Heart left ventricle (tissue), 13 donors: ENCODE measurements at regions not wholly inside any gene's neighbourhood (a gene's known extent, or its start where the extent isn't known, plus 50 kb on each side); places are given as distances from the start of the nearest gene placed in this dataset.

Experiments
- CTCF ChIP-seq, 12 donors: fragments of 200-600 bp; sonication (generic) in 4 of 12; IDR thresholded peaks; one replicate each; pipeline versions ENCODE4 v1.5.0 to v1.8.0; 2018 to 2022; ENCODE audit warnings: antibody characterized with exemption in 12 of 12, mild to moderate bottlenecking in 5 of 12
- POLR2A ChIP-seq, 2 donors: fragments of 450-650 bp; IDR thresholded peaks; one replicate each; pipeline ENCODE4 v1.6.1; 2017; ENCODE audit warnings: antibody characterized with exemption in 2 of 2, mild to moderate bottlenecking in 2 of 2, moderate library complexity in 2 of 2
- donor health status: ischemic (EF 13 %, LVEDD 7.1; RV severe dilation, severe dysfunction).
- donor health status: DM: no; HTN: yes; CAD: no.
- donor health status: DM: no; HTN: no; CAD: no.
- donor health status: ischemic (EF 25% LVEDD 6.9; RV normal size, moderate dysfunction).
- donor health status: ischemic (EF 25% LVEDD 5.7; RV mildly dilated, moderate dysfunction).
- donor health status: ischemic (EF 35%, LVEDD 5.7; RV mildly dilated, moderate dysfunction).
- donor health status: nonischemic (EF 11% LVEDD 7.7; RV severe dilation, severe dysfunction).
- donor health status: DM: yes; HTN: yes; CAD: no.
- donor health status: PGD.
- donor health status: ischemic (EF 29% LVEDD 5.4; RV normal size, mild dysfunction).
- donor health status: nonischemic (EF 23%, LVEDD 6.1; RV moderate dilation, normal function).

DNA sequence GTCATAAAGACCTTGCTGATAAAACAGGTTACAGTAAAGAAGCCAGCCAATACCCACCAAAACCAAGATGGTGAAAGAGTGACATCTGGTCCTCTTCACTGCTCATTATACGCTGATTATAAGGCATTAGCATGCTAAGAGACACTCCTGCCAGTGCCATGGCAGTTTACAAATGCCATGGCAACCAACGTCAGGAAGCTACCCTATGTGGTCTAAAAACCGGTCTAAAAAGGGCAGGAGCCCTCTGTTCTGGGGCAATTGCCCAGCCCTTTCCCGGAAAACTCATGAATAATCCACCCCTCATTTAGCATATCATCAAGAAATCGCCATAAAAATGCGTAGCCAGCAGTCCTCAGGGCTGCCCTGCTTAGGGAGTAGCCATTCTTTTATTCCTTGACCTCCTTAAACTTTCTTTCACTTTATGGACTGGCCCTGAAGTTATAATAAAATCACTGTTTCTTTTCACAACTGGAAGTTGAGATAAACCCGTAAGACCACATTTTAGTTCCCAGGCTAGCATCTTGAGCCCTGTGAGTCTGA lies 260.5 kb upstream of the FAT1 start:
- no peak for TF ChIP-seq POLR2A (IDR thresholded peaks at IDR 0.05)
- TF ChIP-seq CTCF (IDR thresholded peaks at IDR 0.05) = no peak
